ENCODE measurements at regions not wholly inside any gene's neighbourhood (a gene's known extent, or its start where the extent isn't known, plus 50 kb on each side); places are given as distances from the start of the nearest gene placed in this dataset.

- no peaks in the 10 kb centered on the region for H3K79me2 ChIP-seq (ENCODE audit: control insufficient read depth, insufficient read depth, low read length)
- H3K9me3 ChIP-seq (ENCODE audit: control insufficient read depth, low read depth, low read length), result no peaks in the 10 kb centered on the region
- no peaks in the 10 kb centered on the region for H4K20me1 ChIP-seq (ENCODE audit: control insufficient read depth, extremely low read depth, insufficient read depth, low read length)
- TF ChIP-seq CTCF (optimal IDR thresholded peaks at IDR 0.05 in 1 of 3, IDR thresholded peaks at IDR 0.05 in 1 of 3, conservative IDR thresholded peaks at IDR 0.05 in 1 of 3; ENCODE audit: extremely low read depth in 1 of 3, insufficient read depth in 2 of 3, low read length in 3 of 3) (no peak), EZH2 (IDR thresholded peaks at IDR 0.05; ENCODE audit: low read length) (no peak)
- DNase-seq (ENCODE audit: low read depth, low spot score) (no peak), FAIRE-seq (no peak)
- H3K4me1 ChIP-seq (ENCODE audit: control insufficient read depth, extremely low read depth, insufficient read depth, low read length), result peaks cover 16% of the 10 kb centered on the region
- no peak overlapping the region for H3K27ac ChIP-seq (ENCODE audit: control insufficient read depth, insufficient read depth, low read length)
- no peak overlapping the region for H3K4me2 ChIP-seq (ENCODE audit: control insufficient read depth, extremely low read depth, insufficient read depth, low read depth, low read length)
- peak overlapping the region; percentile 32 for H2AFZ ChIP-seq (ENCODE audit: control insufficient read depth, low read length)
- H3K4me3 ChIP-seq (ENCODE audit: control insufficient read depth in 2 of 3, extremely low read depth in 1 of 3, insufficient read depth in 2 of 3, low read depth in 1 of 3, low read length in 3 of 3), result no peak overlapping the region
- no peaks in the 10 kb centered on the region for H3K36me3 ChIP-seq (ENCODE audit: control insufficient read depth in 2 of 2, extremely low read depth in 1 of 2, insufficient read depth in 2 of 2, low read length in 2 of 2)
- H3K9me1 ChIP-seq (ENCODE audit: control insufficient read depth, extremely low read depth, insufficient read depth, low read length), result no peaks in the 10 kb centered on the region
- H3K27me3 ChIP-seq (ENCODE audit: control insufficient read depth, extremely low read depth, insufficient read depth, low read length), result no peaks in the 10 kb centered on the region
- no peak overlapping the region for H3K9ac ChIP-seq (ENCODE audit: control insufficient read depth, extremely low read depth, insufficient read depth, low read length)
- dilution Hi-C loops (cut with MboI; ENCODE audit: extremely low pct_ligation_motif_present, low sequenced_read_pairs), result no loop called here
Measured at GRCh38 chr7:106480616-106481031, 180.3 kb downstream of the CCDC71L start.

- DNase-seq (ENCODE audit: low read depth, low spot score) (no peak), FAIRE-seq (no peak)
- no peaks in the 10 kb centered on the region for H3K9me1 ChIP-seq (ENCODE audit: control insufficient read depth, extremely low read depth, insufficient read depth, low read length)
- no peaks in the 10 kb centered on the region for H3K36me3 ChIP-seq (ENCODE audit: control insufficient read depth in 2 of 2, extremely low read depth in 1 of 2, insufficient read depth in 2 of 2, low read length in 2 of 2)
- H3K79me2 ChIP-seq (ENCODE audit: control insufficient read depth, insufficient read depth, low read length), result no peaks in the 10 kb centered on the region
- H3K4me1 ChIP-seq (ENCODE audit: control insufficient read depth, extremely low read depth, insufficient read depth, low read length), result peaks cover 12% of the 10 kb centered on the region
- no peaks in the 10 kb centered on the region for H3K27me3 ChIP-seq (ENCODE audit: control insufficient read depth, extremely low read depth, insufficient read depth, low read length)
- no peak overlapping the region for H3K4me3 ChIP-seq (ENCODE audit: control insufficient read depth in 2 of 3, extremely low read depth in 1 of 3, insufficient read depth in 2 of 3, low read depth in 1 of 3, low read length in 3 of 3)
- H3K27ac ChIP-seq (ENCODE audit: control insufficient read depth, insufficient read depth, low read length), result no peak overlapping the region
- H3K9ac ChIP-seq (ENCODE audit: control insufficient read depth, extremely low read depth, insufficient read depth, low read length), result no peak overlapping the region
- H2AFZ ChIP-seq (ENCODE audit: control insufficient read depth, low read length), result no peak overlapping the region
- no peak overlapping the region for H3K4me2 ChIP-seq (ENCODE audit: control insufficient read depth, extremely low read depth, insufficient read depth, low read depth, low read length)
- dilution Hi-C loops (cut with MboI; ENCODE audit: extremely low pct_ligation_motif_present, low sequenced_read_pairs), result no loop called here
- no peaks in the 10 kb centered on the region for H3K9me3 ChIP-seq (ENCODE audit: control insufficient read depth, low read depth, low read length)
- TF ChIP-seq EZH2 (IDR thresholded peaks at IDR 0.05; ENCODE audit: low read length) (no peak), CTCF (optimal IDR thresholded peaks at IDR 0.05 in 1 of 3, IDR thresholded peaks at IDR 0.05 in 1 of 3, conservative IDR thresholded peaks at IDR 0.05 in 1 of 3; ENCODE audit: extremely low read depth in 1 of 3, insufficient read depth in 2 of 3, low read length in 3 of 3) (no peak)
- H4K20me1 ChIP-seq (ENCODE audit: control insufficient read depth, extremely low read depth, insufficient read depth, low read length), result no peaks in the 10 kb centered on the region
Measured at GRCh38 chr7:106480161-106480579, 180.8 kb downstream of the CCDC71L start.
